Ovary (tissue), 7 donors: ENCODE measurements at regions not wholly inside any gene's neighbourhood (a gene's known extent, or its start where the extent isn't known, plus 50 kb on each side); places are given as distances from the start of the nearest gene placed in this dataset.
A peak's percentile ranks its signal among the peaks of the same experiment; 100 is the strongest.

ENCODE experiments used
- DNase-seq, 5 donors: peaks; one replicate each; pipeline ENCODE4 v3.0.0-alpha.2; 2019 to 2020
- H3K27ac ChIP-seq, 2 donors: fragments of 200-600 bp; one replicate each; pipeline versions ENCODE4 v1.5.1 to v1.8.0; 2019 to 2022
- H3K27me3 ChIP-seq: fragments of 200-600 bp; one replicate; pipeline ENCODE4 v1.8.0; 2022
- H3K36me3 ChIP-seq: fragments of 200-600 bp; sonication (generic); one replicate; pipeline ENCODE4 v1.5.1; 2019
- H3K4me1 ChIP-seq: one replicate; pipeline ENCODE4 v1.8.1; 2013; ENCODE audit warnings: mild to moderate bottlenecking, moderate library complexity; ENCODE audit not compliant: insufficient read depth
- H3K4me3 ChIP-seq: fragments of 200-600 bp; sonication (generic); one replicate; pipeline ENCODE4 v1.5.1; 2017
- H3K9me3 ChIP-seq, 2 donors: fragments of 200-600 bp in 1 of 2; sonication (generic) in 1 of 2; one replicate each; pipeline versions ENCODE4 v1.5.1 to v1.8.1; 2013 to 2019; ENCODE audit warnings: mild to moderate bottlenecking in 1 of 2, moderate library complexity in 1 of 2
- CTCF ChIP-seq, 3 donors: fragments of 450-650 bp in 2 of 3; fragments of 200-600 bp in 1 of 3; IDR thresholded peaks; one replicate each; pipeline versions ENCODE4 v1.5.1 to v1.8.0; 2016 to 2022; ENCODE audit warnings: antibody characterized with exemption in 3 of 3, mild to moderate bottlenecking in 1 of 3
- EP300 ChIP-seq: sonication (generic); formaldehyde crosslinking; IDR thresholded peaks from one replicate; pipeline ENCODE4 v1.6.1; 2017; ENCODE audit warnings: antibody characterized with exemption
- POLR2A ChIP-seq: fragments of 450-650 bp; IDR thresholded peaks from one replicate; pipeline ENCODE4 v1.6.1; 2017; ENCODE audit warnings: antibody characterized with exemption, mild to moderate bottlenecking, moderate library complexity
- WGBS, 3 donors: extraction: QIAGEN DNeasy Blood & Tissue Kit in 1 of 3; methylation state at CpG; one replicate each; pipeline versions ENCODE4 v1.1.5 to v1.1.7; 2013 to 2017; 5-methylcytosine and 5-hydroxymethylcytosine counted together
- intact Hi-C, 4 donors: fragments of 100-400 bp; cut with DNase I; formaldehyde crosslinking; loops; one replicate each; pipeline versions ENCODE4 v1.11.0 to v1.15.1; 2022 to 2023
- donor health status: DM: no; HTN: no; CAD: no; lungs with moderate emphysema.
- donor health status: DM: no; HTN: no; CAD: no.
- donor health status: Bipolar disorder and iron deficiency.
- donor health status: DM: no; HTN: no; CAD: no.
- donor health status: DM: yes; HTN: yes; CAD: no.

DNA sequence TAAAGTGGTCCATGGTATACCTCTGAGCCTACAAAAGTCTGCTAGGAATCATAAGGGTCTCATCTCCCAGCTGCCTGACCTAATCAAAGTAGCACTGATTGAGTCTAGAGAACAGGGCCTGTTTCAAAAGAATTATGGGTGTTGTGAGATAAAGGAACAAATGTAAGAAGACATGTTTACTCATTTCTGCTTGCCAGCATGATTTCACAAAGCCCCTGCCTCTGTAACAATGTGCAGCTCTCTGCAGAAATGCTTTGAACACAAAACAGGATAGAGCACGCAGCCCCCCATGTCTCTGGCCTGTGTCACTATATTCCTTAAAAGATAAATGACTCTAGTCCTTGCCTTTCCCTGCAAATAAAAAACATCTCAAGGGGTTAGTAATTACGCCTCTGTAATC, 94.7 kb upstream of the IGSF10 start:
- 65 to 78% (median 77%) methylated on average over 2 of the region's 2 CpGs for WGBS, 3 donors
- Histone ChIP-seq H3K27me3 (no peaks in the 10 kb centered on the region), H3K27ac (no peak overlapping the region), H3K4me3 (no peak overlapping the region), H3K4me1 (peaks cover 4% of the 10 kb centered on the region), H3K36me3 (no peaks in the 10 kb centered on the region), H3K9me3 (no peaks in the 10 kb centered on the region)
- DNase-seq, result no peak
- TF ChIP-seq CTCF (IDR thresholded peaks at IDR 0.05), result no peak
- TF ChIP-seq EP300, result no peak
- no peak for TF ChIP-seq POLR2A
- intact Hi-C loops, result no loop called here

DNA sequence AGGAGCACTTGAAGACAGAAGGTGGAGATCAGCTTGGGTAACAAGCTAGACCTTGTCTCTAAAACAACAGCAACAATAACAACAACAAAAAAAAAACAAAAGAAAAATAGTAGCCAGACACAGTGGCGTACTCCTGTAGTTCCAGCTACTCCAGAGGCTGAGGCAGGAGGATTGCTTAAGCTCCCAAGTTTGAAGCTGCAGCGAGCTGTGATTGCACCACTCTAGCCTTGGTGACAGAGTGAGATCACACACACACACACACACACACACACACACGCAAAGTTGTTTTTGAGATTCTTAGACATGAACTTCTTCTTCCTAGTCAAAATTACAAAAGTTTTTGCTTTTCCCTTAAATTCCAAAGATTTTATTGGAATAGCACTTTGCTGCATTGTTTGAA, 93.0 kb upstream of the IGSF10 start:
- peaks cover 4% of the 10 kb centered on the region for H3K4me1 ChIP-seq
- TF ChIP-seq CTCF (IDR thresholded peaks at IDR 0.05), result no peak
- intact Hi-C loops, result no loop called here
- H3K27ac ChIP-seq, result no peak overlapping the region
- no peaks in the 10 kb centered on the region for H3K27me3 ChIP-seq
- 78 to 87% (median 86%) methylated on average over 3 of the region's 3 CpGs for WGBS, 3 donors
- no peaks in the 10 kb centered on the region for H3K9me3 ChIP-seq
- peak in 3 of 5 donors; percentile 34 to 72 (median 39) for DNase-seq
- no peaks in the 10 kb centered on the region for H3K36me3 ChIP-seq
- no peak overlapping the region for H3K4me3 ChIP-seq

- no peaks in the 10 kb centered on the region for H3K27me3 ChIP-seq
- WGBS, 3 donors, result 69 to 84% (median 77%) methylated on average over 2 of the region's 2 CpGs
Measured at GRCh38 chr3:151552589-151552988, 91.7 kb upstream of the IGSF10 start.

DNA sequence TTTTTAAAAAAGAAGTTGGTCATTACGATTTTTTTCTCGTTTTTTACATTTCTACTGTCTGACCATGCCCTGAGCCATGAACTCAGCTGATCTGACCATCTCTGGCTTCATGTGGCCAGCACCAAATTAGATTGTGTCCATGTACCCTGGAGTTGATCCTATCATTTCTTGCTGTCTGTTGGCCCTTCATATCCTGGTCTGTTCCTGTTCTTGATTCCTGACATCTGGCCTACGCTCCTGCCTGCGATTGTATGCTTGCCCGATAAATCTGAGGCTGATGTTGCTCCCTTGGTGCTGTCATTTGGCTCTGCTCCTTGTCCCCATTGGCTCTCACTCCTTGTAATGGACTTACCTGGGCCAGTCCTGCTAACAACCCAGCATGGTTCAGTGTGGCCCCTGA, 89.8 kb upstream of the IGSF10 start:
- 76 to 88% (median 87%) methylated on average over 5 of the region's 5 CpGs for WGBS, 3 donors
- intact Hi-C loops, result no loop called here
- H3K4me1 ChIP-seq, result peaks cover 6% of the 10 kb centered on the region
- H3K27ac ChIP-seq, result peak overlapping the region in 1 of 2 donors; percentile 34
- no peak for DNase-seq
- TF ChIP-seq EP300, result no peak
- no peak for TF ChIP-seq POLR2A
- no peak for TF ChIP-seq CTCF (IDR thresholded peaks at IDR 0.05)
- H3K4me3 ChIP-seq, result no peak overlapping the region
- no peaks in the 10 kb centered on the region for H3K9me3 ChIP-seq
- H3K36me3 ChIP-seq, result no peaks in the 10 kb centered on the region
- no peaks in the 10 kb centered on the region for H3K27me3 ChIP-seq

More at GRCh38 chr3:151552589-151552988, 91.7 kb upstream of the IGSF10 start:
- DNase-seq, result no peak
- H3K4me3 ChIP-seq, result no peak overlapping the region
- TF ChIP-seq CTCF (IDR thresholded peaks at IDR 0.05) (no peak), POLR2A (no peak), EP300 (no peak)
- H3K27ac ChIP-seq, result no peak overlapping the region
- H3K4me1 ChIP-seq, result peaks cover 4% of the 10 kb centered on the region
- H3K36me3 ChIP-seq, result no peaks in the 10 kb centered on the region
- no peaks in the 10 kb centered on the region for H3K9me3 ChIP-seq
- intact Hi-C loops, result no loop called here
